Muscle layer of colon (tissue), 2 donors: ENCODE measurements at regions not wholly inside any gene's neighbourhood (a gene's known extent, or its start where the extent isn't known, plus 50 kb on each side); places are given as distances from the start of the nearest gene placed in this dataset.

ENCODE experiments used
- H3K27ac ChIP-seq: one replicate; pipeline ENCODE4 v1.7.0; 2013; ENCODE audit warnings: low read depth, mild to moderate bottlenecking, low read length, moderate library complexity
- H3K27me3 ChIP-seq, 2 donors: one replicate each; pipeline ENCODE4 v1.7.0; 2013; ENCODE audit warnings: low read length in 2 of 2, mild to moderate bottlenecking in 2 of 2; ENCODE audit not compliant: insufficient read depth in 2 of 2, control insufficient read depth in 1 of 2
- H3K36me3 ChIP-seq: one replicate; pipeline ENCODE4 v1.7.0; 2013; ENCODE audit warnings: mild to moderate bottlenecking, low read length; ENCODE audit not compliant: insufficient read depth
- H3K4me1 ChIP-seq: one replicate; pipeline ENCODE4 v1.7.0; 2013; ENCODE audit warnings: mild to moderate bottlenecking, low read length; ENCODE audit not compliant: insufficient read depth
- H3K4me3 ChIP-seq, 2 donors: one replicate each; pipeline ENCODE4 v1.7.0; 2013; ENCODE audit warnings: low read length in 2 of 2, low read depth in 1 of 2, mild to moderate bottlenecking in 1 of 2, moderate library complexity in 1 of 2
- H3K9ac ChIP-seq: one replicate; pipeline ENCODE4 v1.7.0; 2013; ENCODE audit warnings: low read length
- H3K9me3 ChIP-seq: one replicate; pipeline ENCODE4 v1.7.0; 2013; ENCODE audit warnings: mild to moderate bottlenecking, low read length
- donor health status: abdominal sarcoma.
- donor health status: Adenocarcinoma of cecum.

DNA sequence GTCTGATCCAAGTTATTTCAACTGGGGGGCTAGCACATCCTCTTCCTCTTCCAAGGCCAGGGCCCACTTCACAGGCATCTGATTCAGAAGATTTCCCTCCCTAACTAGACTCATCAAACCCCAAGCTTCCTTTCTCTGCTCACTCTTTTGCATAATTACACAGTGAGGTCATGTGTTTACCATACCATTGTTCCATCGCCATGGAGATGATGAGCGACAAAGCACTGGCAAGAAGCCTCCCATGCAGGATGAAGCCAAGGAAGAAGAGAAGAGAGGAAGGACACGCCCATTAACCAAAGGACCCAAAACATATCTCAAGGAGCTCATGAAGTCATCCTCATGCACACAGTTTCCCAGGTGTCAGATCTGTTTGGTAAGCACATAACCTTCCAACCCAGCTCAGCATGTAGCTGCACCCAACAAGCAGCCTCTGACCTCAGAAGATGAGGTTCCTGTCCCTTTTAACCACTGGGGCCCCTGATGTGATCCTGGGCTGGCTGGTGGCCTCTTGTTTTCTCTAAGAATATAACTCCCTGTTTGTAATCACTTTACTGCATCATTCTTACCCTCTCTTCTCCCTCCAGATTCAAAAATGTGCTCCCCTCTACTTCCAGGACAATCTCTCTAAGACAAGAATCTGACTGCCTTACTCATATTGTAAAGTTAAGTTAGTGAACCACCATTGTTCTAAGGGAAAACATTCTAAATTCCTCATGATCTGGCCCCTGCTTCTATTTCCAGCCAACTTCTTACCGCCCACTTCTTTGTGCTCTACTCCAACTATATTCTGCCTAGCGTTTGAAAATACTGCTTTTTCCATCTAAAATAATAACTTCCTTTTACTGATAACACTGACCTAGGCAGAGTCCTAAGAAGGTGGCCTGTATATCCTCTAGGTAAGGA is 190.1 kb downstream of the TTC32 start:
- Histone ChIP-seq H3K27me3 (no peaks in the 10 kb centered on the region), H3K9ac (no peak overlapping the region), H3K27ac (no peak overlapping the region), H3K9me3 (no peaks in the 10 kb centered on the region), H3K36me3 (no peaks in the 10 kb centered on the region), H3K4me1 (peaks cover 10% of the 10 kb centered on the region), H3K4me3 (no peak overlapping the region)

DNA sequence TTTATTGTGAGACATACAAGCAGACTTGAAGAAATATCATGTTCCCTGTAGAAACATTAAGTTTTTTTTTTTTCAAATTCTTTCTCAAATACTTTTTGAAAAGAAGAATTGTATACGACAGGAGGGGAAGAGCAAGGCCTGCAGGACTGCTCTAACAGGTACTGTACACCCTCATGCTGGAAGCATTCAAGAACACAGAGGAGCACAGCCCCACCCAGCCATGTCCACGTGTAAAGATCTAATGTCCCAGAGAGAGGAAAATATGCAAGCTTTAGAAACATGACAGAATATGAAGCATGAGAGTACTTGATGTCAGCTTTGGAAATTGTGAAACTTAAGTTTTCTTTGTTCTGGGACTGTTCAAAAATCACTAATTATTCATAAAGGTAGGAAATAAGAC is 191.6 kb downstream of the TTC32 start:
- H3K27ac ChIP-seq: no peak overlapping the region

DNA sequence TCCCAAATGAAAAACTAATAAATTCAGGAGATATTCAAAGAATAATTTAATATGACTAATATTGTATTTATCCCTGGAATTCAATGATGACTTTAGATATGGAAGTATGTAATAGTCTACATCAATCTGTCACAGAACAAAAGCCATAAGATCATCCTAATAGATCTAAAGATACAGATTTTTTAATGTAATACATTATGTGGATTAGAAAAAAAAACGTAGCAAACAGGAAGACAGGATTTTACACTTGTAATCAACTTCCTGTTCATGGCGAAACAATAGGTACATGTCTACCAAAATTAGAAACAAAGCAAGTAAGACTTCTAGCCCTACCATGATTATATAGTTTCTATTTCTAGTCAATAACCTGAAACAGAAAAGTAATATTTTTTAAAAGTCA is 192.2 kb downstream of the TTC32 start:
- Histone ChIP-seq H3K4me1 (peaks cover 10% of the 10 kb centered on the region), H3K27me3 (no peaks in the 10 kb centered on the region), H3K9ac (no peak overlapping the region), H3K9me3 (no peaks in the 10 kb centered on the region), H3K4me3 (no peak overlapping the region), H3K36me3 (no peaks in the 10 kb centered on the region), H3K27ac (no peak overlapping the region)

More for the DNA sequence above, 191.6 kb downstream of the TTC32 start:
- Histone ChIP-seq H3K4me3 (no peak overlapping the region), H3K36me3 (no peaks in the 10 kb centered on the region), H3K9me3 (no peaks in the 10 kb centered on the region), H3K4me1 (peaks cover 10% of the 10 kb centered on the region), H3K9ac (no peak overlapping the region), H3K27me3 (no peaks in the 10 kb centered on the region)

DNA sequence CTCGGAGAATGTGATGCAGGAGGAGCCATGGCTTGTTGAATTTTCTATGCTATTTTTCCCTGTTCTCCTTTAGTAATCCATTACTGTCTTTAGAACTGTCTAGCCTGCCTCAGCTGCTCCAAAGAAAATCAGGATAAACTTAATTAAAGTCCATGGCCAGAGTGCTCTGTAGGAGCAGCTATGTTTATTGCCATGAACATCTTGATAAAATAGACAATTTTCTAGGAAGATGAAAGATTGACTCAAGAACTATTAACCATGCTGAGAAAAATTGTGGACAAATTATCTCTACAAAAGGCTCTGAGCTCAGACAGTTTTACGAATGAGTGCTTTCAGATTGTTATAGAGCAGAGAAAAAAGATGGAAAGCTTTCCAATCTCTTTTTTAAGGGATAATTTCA is 193.0 kb downstream of the TTC32 start:
- peaks cover 10% of the 10 kb centered on the region for H3K4me1 ChIP-seq
- no peaks in the 10 kb centered on the region for H3K36me3 ChIP-seq
- H3K27me3 ChIP-seq: no peaks in the 10 kb centered on the region
- no peak overlapping the region for H3K9ac ChIP-seq
- no peaks in the 10 kb centered on the region for H3K9me3 ChIP-seq
- no peak overlapping the region for H3K4me3 ChIP-seq
- no peak overlapping the region for H3K27ac ChIP-seq

DNA sequence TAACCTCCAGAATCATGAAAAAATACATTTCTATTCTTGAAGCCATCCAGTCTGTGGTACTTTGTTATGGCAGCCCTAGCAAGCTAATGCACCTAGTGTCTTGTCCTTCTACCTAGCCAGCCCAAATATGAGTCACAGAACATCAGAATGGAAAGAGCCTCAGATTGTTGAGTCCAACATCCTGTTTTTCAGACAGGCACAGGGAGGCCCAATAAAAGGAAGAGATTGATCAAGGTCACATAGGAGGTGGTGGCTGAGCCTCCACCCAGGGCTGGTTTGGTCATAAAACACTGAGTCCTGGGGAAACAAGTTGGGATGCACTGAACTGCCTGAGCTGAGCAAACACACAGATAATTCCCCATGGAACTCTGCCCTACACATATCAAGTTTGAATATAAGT is 195.5 kb downstream of the TTC32 start:
- H3K27ac ChIP-seq: no peak overlapping the region
- no peak overlapping the region for H3K4me3 ChIP-seq
- H3K9ac ChIP-seq: no peak overlapping the region
- H3K4me1 ChIP-seq: peaks cover 3% of the 10 kb centered on the region
- H3K36me3 ChIP-seq: no peaks in the 10 kb centered on the region
- no peaks in the 10 kb centered on the region for H3K27me3 ChIP-seq
- H3K9me3 ChIP-seq: no peaks in the 10 kb centered on the region

DNA sequence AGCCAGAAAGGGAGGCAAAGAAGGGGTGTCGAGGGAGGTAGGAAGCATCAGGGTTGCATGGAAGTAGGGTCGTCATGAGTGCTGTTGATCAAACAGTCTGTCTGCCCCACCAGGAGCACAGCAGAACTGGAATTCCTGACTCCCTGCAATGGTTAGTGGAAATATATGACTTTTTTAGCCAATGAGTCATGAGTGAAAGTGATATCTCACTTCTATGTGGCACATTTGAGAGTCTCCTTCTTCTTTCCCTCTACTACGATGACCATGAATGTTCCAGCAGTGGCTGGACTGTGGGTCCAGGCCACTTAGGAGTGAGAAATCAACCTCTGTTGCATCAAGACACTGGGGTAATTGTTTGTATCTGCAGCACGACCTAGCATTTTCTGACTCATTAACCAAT is 199.5 kb downstream of the TTC32 start:
- H3K27ac ChIP-seq: no peak overlapping the region
- H3K9ac ChIP-seq: no peak overlapping the region
- H3K4me1 ChIP-seq: no peaks in the 10 kb centered on the region
- no peaks in the 10 kb centered on the region for H3K9me3 ChIP-seq
- H3K36me3 ChIP-seq: no peaks in the 10 kb centered on the region
- H3K4me3 ChIP-seq: no peak overlapping the region
- H3K27me3 ChIP-seq: no peaks in the 10 kb centered on the region

DNA sequence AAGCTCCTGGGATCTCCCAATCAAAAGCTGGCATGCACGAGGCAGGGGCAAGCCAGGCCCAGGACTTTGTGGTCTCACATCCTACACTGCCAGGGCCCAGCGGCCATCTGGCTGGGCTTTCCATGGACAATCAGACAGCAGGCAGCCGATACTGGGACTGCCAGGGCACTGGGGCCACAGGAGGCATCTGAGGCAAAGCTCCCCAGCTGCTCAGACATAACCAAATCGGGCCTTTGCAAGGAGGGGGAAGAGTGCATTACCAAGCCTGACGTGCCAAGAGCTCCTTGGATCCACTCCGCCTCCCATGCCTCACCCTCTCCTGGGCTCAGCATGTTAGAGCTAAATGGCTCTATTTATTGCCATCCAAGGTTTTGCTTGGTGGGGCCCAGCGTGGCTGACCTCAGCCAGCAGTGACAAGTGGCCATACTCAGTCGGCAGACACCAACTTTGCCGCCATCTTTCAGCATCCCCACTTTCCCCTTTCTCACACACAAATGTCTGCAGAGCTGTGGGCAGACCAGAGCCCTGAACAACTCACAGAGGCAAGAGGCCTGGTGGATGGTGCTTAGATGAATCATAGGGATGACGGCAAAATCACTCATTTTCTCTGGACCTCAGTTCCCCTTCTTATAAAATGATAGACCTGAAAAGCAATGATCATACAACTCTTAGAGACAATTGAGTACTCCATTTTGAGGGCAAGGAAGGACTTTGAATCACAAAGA is 200.8 kb downstream of the TTC32 start:
- no peaks in the 10 kb centered on the region for H3K4me1 ChIP-seq
- H3K27ac ChIP-seq: no peak overlapping the region
- no peaks in the 10 kb centered on the region for H3K36me3 ChIP-seq
- no peaks in the 10 kb centered on the region for H3K27me3 ChIP-seq
- H3K9ac ChIP-seq: no peak overlapping the region
- no peak overlapping the region for H3K4me3 ChIP-seq
- no peaks in the 10 kb centered on the region for H3K9me3 ChIP-seq

DNA sequence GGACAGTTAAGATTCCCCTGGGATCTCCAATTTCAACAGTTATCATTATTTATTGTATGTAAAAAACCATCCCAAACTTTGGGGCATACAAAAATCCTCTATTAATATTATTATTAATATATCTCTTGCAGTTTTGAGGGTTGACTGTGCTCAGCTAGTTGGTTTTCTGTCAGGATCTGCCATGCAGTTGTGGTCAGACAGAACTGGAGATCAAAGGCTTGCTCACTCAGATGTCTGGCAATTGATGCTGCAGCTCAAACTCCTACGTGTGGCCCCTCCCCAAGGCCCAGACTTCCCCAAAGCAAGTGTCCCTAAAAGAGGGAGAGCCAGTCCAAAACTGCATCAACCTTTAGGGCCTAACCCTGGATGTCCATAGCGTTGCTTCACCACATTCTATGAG is 204.7 kb downstream of the TTC32 start:
- Histone ChIP-seq H3K27ac (no peak overlapping the region), H3K36me3 (no peaks in the 10 kb centered on the region), H3K9ac (no peak overlapping the region), H3K9me3 (no peaks in the 10 kb centered on the region), H3K4me1 (no peaks in the 10 kb centered on the region), H3K27me3 (no peaks in the 10 kb centered on the region), H3K4me3 (no peak overlapping the region)

DNA sequence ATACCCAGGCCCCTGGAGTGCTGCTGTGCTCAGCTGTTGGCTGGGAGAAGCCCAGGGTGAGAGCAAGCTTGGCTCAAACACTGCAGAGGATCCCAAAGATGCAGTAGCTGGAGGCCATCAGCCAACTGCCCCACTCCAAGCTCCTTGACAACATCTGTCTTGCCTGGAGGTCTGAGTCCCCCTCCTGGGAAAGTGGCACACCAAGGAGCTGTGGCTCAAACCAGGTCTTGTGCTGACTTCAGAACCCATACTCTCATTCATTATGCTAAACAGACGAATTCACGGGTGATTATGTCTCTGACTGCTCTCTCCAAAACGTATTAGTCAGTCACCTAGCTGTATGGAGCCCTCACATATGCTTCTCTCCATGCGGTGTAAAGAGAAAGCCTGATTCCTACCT is 206.1 kb downstream of the TTC32 start:
- no peaks in the 10 kb centered on the region for H3K27me3 ChIP-seq
- no peak overlapping the region for H3K9ac ChIP-seq
- H3K9me3 ChIP-seq: no peaks in the 10 kb centered on the region
- H3K4me3 ChIP-seq: no peak overlapping the region
- H3K4me1 ChIP-seq: no peaks in the 10 kb centered on the region
- no peaks in the 10 kb centered on the region for H3K36me3 ChIP-seq
- no peak overlapping the region for H3K27ac ChIP-seq

DNA sequence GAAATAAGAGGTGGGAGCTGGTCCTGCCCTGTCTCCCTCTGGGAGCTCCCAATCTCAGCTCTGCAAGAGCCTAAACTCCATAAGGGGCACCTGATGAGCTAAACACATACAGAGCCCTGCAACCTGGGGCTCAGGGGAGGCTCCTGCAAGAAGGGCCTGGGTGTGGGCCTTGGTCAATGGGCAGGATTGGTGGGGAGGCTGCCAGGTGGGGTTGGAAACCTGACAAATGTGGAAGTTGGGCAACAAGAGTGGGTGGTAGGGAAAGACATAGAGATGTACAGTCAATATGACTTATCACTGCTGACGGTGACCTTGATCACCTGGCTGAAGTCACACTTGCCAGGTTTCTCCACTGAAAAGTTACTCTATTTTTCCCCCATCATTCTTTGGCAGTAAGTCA is 209.9 kb downstream of the TTC32 start:
- no peak overlapping the region for H3K9ac ChIP-seq
- H3K27ac ChIP-seq: no peak overlapping the region

DNA sequence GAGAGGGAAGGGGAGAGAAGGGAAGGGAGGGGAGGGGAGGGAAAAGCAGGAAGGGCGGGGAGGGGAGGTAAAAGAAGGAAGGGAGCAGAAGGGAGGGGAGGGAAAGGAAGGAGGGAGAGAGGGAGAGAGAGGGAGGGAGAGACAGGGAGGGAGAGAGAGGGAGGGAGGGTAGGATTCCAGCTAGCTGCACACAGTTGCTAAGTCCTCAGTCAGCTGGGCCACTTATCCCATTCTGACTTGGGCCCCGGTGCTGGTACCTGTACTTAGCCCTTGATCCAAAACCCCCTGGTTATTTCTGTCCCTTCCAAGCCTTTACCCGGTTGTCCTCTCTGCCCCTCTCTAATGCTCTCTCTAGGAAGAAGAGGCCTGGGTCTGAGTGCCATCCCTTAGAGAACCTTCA is 211.4 kb downstream of the TTC32 start:
- no peak overlapping the region for H3K27ac ChIP-seq
- no peaks in the 10 kb centered on the region for H3K9me3 ChIP-seq
- H3K4me1 ChIP-seq: peaks cover 11% of the 10 kb centered on the region
- no peaks in the 10 kb centered on the region for H3K36me3 ChIP-seq
- no peaks in the 10 kb centered on the region for H3K27me3 ChIP-seq
- H3K4me3 ChIP-seq: no peak overlapping the region
- no peak overlapping the region for H3K9ac ChIP-seq

More for the DNA sequence above, 209.9 kb downstream of the TTC32 start:
- H3K4me1 ChIP-seq: peaks cover 11% of the 10 kb centered on the region
- H3K9me3 ChIP-seq: no peaks in the 10 kb centered on the region
- H3K4me3 ChIP-seq: no peak overlapping the region
- H3K36me3 ChIP-seq: no peaks in the 10 kb centered on the region
- H3K27me3 ChIP-seq: no peaks in the 10 kb centered on the region
